Endodermal cell (in vitro differentiated cells): ENCODE measurements at regions not wholly inside any gene's neighbourhood (a gene's known extent, or its start where the extent isn't known, plus 50 kb on each side); places are given as distances from the start of the nearest gene placed in this dataset.

Experiments used
- DNase-seq: peaks from one replicate; pipeline ENCODE4 v3.0.0-alpha.2; 2017
- H3K27ac ChIP-seq: 2 replicates; pipeline ENCODE4 v1.5.1; 2013; ENCODE audit warnings: mild to moderate bottlenecking, low read depth, low read length, moderate library complexity
- H3K27me3 ChIP-seq: 2 replicates; pipeline ENCODE4 v1.6.1; 2013; ENCODE audit warnings: mild to moderate bottlenecking, low read length, moderate library complexity; ENCODE audit not compliant: insufficient read depth, control insufficient read depth, poor library complexity, severe bottlenecking
- H3K36me3 ChIP-seq: 2 replicates; pipeline ENCODE4 v1.7.0; 2013; ENCODE audit warnings: mild to moderate bottlenecking, low read length, moderate library complexity; ENCODE audit not compliant: control insufficient read depth, insufficient read depth
- H3K4me1 ChIP-seq: one replicate; pipeline ENCODE4 v1.7.0; 2013; ENCODE audit warnings: low read length; ENCODE audit not compliant: control insufficient read depth, insufficient read depth
- H3K4me3 ChIP-seq: 2 replicates; pipeline ENCODE4 v1.5.1; 2013; ENCODE audit warnings: mild to moderate bottlenecking, low read length, moderate library complexity
- H3K9ac ChIP-seq: 2 replicates; pipeline ENCODE4 v1.6.1; 2013; ENCODE audit warnings: mild to moderate bottlenecking, low read length, moderate library complexity; ENCODE audit not compliant: poor library complexity, severe bottlenecking; ENCODE audit errors: extremely low read depth
- H3K9me3 ChIP-seq: 2 replicates; pipeline ENCODE4 v1.6.1; 2013; ENCODE audit warnings: mild to moderate bottlenecking, low read length, moderate library complexity; ENCODE audit not compliant: control insufficient read depth
- H3K27ac Mint-ChIP-seq: 2 replicates; pipeline ENCODE4 v1.8.0; 2020; ENCODE audit warnings: mixed read lengths
- H3K27me3 Mint-ChIP-seq: 2 replicates; pipeline ENCODE4 v1.8.0; 2021; ENCODE audit warnings: mild to moderate bottlenecking, mixed read lengths; ENCODE audit not compliant: insufficient read depth
- H3K36me3 Mint-ChIP-seq: 2 replicates; pipeline ENCODE4 v1.8.0; 2020; ENCODE audit warnings: low read depth, mixed read lengths
- H3K4me1 Mint-ChIP-seq: 2 replicates; pipeline ENCODE4 v1.8.0; 2020; ENCODE audit warnings: mixed read lengths
- H3K4me3 Mint-ChIP-seq: 2 replicates; pipeline ENCODE4 v1.8.0; 2020; ENCODE audit warnings: mild to moderate bottlenecking, moderate library complexity, mixed read lengths
- H3K9me3 Mint-ChIP-seq: 2 replicates; pipeline ENCODE4 v1.8.0; 2020; ENCODE audit warnings: mild to moderate bottlenecking, mixed read lengths
- WGBS, 2 experiments: methylation state at CpG; one replicate each; pipeline versions ENCODE4 v1.1.5 to v1.1.7; 2013; ENCODE audit warnings: missing lambda C conversion rate in 2 of 2, mixed read lengths in 1 of 2; ENCODE audit not compliant: insufficient coverage in 1 of 2, insufficient read length in 1 of 2; 5-methylcytosine and 5-hydroxymethylcytosine counted together
- TF ChIP-seq, protein P1 (sequence below): fragments of 200-600 bp; sonication (generic); conservative IDR thresholded peaks from 2 replicates; pipeline ENCODE4 v1.5.0; 2021; ENCODE audit warnings: antibody characterized with exemption, mild to moderate bottlenecking

DNA sequence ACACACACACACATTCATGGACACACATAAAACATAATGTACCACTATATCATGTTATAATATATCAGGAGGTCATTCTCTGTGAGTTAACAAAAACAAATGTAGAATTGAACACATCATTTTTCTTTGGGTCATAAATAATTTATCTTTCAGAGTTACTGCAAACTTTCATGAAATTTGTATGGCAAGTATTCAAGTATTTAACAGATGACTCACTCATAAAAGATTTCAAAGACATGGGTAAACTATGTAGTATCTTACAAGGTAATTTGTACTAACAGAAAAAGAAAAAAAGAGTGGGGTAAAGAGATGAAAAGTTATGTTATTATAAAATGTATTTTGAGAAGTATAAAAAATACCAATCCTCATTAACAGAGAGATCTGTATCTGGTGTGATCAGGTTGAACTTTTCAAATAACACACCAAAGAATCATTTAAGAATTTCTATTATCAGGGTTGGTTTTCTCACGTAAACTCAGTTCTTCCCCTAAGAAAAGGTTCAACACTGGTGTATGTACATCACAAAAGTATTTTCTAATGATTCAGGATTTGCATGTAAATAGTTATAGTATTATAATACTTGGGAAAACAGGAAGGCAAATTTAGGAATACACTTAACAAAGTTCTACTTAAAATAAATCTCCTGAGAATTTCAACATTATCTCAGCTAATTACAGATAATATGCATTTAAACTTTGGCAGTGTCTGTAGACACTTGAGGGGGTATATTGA, 933.1 kb upstream of the LRRN3 start:
- WGBS, 2 experiments: 22% methylated on average over 1 of the region's 1 CpG; no CpG with 5 or more reads in 1 of the 2 experiments
- H3K36me3 ChIP-seq: no peaks in the 10 kb centered on the region
- Mint-ChIP-seq H3K4me3 (no peak overlapping the region), H3K4me1 (peaks cover 5% of the 10 kb centered on the region), H3K9me3 (no peaks in the 10 kb centered on the region), H3K27ac (no peak overlapping the region), H3K36me3 (no peaks in the 10 kb centered on the region), H3K27me3 (no peaks in the 10 kb centered on the region)
- H3K27me3 ChIP-seq: no peaks in the 10 kb centered on the region
- H3K9ac ChIP-seq: no peak overlapping the region
- no peak overlapping the region for H3K4me3 ChIP-seq
- H3K9me3 ChIP-seq: no peaks in the 10 kb centered on the region
- H3K27ac ChIP-seq: no peak overlapping the region
- TF ChIP-seq, protein P1, sequence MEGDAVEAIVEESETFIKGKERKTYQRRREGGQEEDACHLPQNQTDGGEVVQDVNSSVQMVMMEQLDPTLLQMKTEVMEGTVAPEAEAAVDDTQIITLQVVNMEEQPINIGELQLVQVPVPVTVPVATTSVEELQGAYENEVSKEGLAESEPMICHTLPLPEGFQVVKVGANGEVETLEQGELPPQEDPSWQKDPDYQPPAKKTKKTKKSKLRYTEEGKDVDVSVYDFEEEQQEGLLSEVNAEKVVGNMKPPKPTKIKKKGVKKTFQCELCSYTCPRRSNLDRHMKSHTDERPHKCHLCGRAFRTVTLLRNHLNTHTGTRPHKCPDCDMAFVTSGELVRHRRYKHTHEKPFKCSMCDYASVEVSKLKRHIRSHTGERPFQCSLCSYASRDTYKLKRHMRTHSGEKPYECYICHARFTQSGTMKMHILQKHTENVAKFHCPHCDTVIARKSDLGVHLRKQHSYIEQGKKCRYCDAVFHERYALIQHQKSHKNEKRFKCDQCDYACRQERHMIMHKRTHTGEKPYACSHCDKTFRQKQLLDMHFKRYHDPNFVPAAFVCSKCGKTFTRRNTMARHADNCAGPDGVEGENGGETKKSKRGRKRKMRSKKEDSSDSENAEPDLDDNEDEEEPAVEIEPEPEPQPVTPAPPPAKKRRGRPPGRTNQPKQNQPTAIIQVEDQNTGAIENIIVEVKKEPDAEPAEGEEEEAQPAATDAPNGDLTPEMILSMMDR: no peak
- no peak for DNase-seq
- H3K4me1 ChIP-seq: no peaks in the 10 kb centered on the region

DNA sequence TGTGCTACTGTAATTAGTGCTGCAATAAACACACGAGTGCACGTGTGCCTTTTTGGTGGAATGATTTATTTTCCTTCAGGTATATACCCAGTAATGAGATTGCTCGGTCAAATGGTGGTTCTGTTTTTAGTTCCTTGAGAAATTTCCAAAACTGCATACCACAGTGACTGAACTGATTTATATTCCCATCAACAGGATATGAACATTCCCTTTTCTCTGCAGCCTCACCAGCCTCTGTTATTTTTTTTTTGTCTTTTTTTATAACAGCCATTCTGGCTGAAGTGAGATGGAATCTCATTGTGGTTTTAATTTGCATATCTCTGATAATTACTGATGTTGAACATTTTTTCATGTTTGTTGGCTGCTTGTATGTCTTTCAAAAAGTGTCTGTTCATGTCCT, 922.9 kb upstream of the LRRN3 start:
- no peaks in the 10 kb centered on the region for H3K27me3 Mint-ChIP-seq
- no peaks in the 10 kb centered on the region for H3K27me3 ChIP-seq
- H3K4me1 ChIP-seq: peaks cover 8% of the 10 kb centered on the region
- no peaks in the 10 kb centered on the region for H3K36me3 ChIP-seq
- TF ChIP-seq, protein P1: no peak
- DNase-seq: no peak
- H3K27ac Mint-ChIP-seq: no peak overlapping the region
- H3K4me1 Mint-ChIP-seq: peaks cover 21% of the 10 kb centered on the region
- no peaks in the 10 kb centered on the region for H3K36me3 Mint-ChIP-seq
- H3K9me3 Mint-ChIP-seq: no peaks in the 10 kb centered on the region
- no peak overlapping the region for H3K9ac ChIP-seq
- H3K4me3 Mint-ChIP-seq: no peak overlapping the region
- 92 to 100% methylated on average over 3 of the region's 3 CpGs for WGBS, 2 experiments
- H3K4me3 ChIP-seq: no peak overlapping the region
- no peak overlapping the region for H3K27ac ChIP-seq
- no peaks in the 10 kb centered on the region for H3K9me3 ChIP-seq

DNA sequence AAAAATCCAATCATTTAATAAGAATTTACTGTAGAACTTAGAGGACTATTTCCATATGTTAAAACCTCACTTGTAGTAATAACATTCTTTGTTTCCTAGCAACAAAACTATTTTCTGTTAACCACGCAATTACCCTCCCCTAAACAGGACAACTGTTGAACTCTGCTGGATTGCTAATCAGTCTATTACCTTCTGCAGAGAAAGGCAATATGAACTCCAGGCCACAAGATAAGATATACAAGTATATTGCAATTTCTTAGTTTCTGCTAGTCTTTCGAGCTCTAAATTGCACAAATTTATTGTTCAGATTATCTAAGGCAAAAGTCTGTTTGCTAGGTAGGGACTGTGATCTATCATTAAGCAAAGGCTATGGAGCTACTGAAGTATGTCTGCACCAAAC, 920.1 kb upstream of the LRRN3 start:
- no peaks in the 10 kb centered on the region for H3K9me3 ChIP-seq
- TF ChIP-seq, protein P1: no peak
- H3K4me1 ChIP-seq: peaks cover 8% of the 10 kb centered on the region
- H3K27ac ChIP-seq: no peak overlapping the region
- H3K4me3 ChIP-seq: no peak overlapping the region
- WGBS, 2 experiments: 94% methylated on average over 2 of the region's 2 CpGs
- no peaks in the 10 kb centered on the region for H3K36me3 Mint-ChIP-seq
- H3K4me3 Mint-ChIP-seq: no peak overlapping the region
- H3K36me3 ChIP-seq: no peaks in the 10 kb centered on the region
- H3K9me3 Mint-ChIP-seq: no peaks in the 10 kb centered on the region
- H3K27ac Mint-ChIP-seq: no peak overlapping the region
- peaks cover 21% of the 10 kb centered on the region for H3K4me1 Mint-ChIP-seq
- H3K9ac ChIP-seq: no peak overlapping the region
- no peak for DNase-seq
- no peaks in the 10 kb centered on the region for H3K27me3 Mint-ChIP-seq
- no peaks in the 10 kb centered on the region for H3K27me3 ChIP-seq
